ENCODE measurements at regions not wholly inside any gene's neighbourhood (a gene's known extent, or its start where the extent isn't known, plus 50 kb on each side); places are given as distances from the start of the nearest gene placed in this dataset.
"Not testable (repeated sequence)": the region's sequence is repeated elsewhere in the genome, so short reads cannot be mapped to it uniquely, and the experiment has no call there.

DNA sequence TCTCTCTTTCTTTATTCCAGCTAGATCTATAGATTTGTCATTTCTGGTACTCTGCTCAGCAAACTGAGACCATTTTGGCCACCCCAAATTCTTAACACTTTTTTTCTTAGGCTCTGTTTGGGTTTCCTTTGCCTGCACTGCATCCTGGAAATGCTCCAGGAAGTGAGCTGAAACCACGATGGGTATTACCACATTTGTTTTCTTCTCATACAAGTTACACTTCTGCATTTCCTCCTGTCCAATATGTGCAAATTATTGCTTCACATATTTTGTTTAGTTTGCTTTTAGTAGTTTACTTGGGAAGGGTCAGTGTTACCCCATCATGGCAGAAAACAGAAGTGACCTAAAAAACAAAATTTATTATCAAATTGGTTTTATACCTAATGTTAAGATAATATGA, 498.6 kb upstream of the GRIN3A start:
- H3K9me3 Mint-ChIP-seq (ENCODE audit: low read depth): peaks cover 6% of the 10 kb centered on the region
- no peaks in the 10 kb centered on the region for H3K4me1 Mint-ChIP-seq (ENCODE audit: low read depth)
- no peak overlapping the region for H3K4me3 Mint-ChIP-seq (ENCODE audit: low read depth)
- no peak for DNase-seq (ENCODE audit: low spot score, unreplicated experiment)
- TF ChIP-seq, protein P1, sequence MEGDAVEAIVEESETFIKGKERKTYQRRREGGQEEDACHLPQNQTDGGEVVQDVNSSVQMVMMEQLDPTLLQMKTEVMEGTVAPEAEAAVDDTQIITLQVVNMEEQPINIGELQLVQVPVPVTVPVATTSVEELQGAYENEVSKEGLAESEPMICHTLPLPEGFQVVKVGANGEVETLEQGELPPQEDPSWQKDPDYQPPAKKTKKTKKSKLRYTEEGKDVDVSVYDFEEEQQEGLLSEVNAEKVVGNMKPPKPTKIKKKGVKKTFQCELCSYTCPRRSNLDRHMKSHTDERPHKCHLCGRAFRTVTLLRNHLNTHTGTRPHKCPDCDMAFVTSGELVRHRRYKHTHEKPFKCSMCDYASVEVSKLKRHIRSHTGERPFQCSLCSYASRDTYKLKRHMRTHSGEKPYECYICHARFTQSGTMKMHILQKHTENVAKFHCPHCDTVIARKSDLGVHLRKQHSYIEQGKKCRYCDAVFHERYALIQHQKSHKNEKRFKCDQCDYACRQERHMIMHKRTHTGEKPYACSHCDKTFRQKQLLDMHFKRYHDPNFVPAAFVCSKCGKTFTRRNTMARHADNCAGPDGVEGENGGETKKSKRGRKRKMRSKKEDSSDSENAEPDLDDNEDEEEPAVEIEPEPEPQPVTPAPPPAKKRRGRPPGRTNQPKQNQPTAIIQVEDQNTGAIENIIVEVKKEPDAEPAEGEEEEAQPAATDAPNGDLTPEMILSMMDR (IDR thresholded peaks at IDR 0.05; ENCODE audit: unreplicated experiment): no peak
- no peak overlapping the region for H3K27ac Mint-ChIP-seq
- no peaks in the 10 kb centered on the region for H3K36me3 Mint-ChIP-seq (ENCODE audit: insufficient read depth)
- H3K27me3 Mint-ChIP-seq: no peaks in the 10 kb centered on the region

DNA sequence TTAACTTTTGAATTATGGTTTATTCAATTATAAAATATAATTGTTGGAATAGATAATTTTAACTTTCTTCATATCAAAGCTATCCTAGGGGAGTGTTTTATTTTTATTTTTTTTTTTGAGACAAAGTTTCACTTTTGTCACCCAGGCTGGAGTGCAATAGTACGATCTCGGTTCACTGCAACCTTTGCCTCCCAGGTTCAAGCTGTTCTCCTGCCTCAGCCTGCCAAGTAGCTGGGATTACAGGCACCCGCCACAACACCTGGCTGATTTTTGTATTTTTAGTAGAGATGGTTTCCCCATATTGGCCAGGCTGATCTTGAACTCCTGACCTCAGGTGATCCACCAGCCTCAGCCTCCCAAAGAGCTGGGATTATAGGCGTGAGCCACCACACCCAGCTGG, 489.0 kb upstream of the GRIN3A start:
- not testable (repeated sequence) for H3K36me3 Mint-ChIP-seq (ENCODE audit: insufficient read depth); H3K9me3 Mint-ChIP-seq (ENCODE audit: low read depth); H3K4me1 Mint-ChIP-seq (ENCODE audit: low read depth); DNase-seq (ENCODE audit: low spot score, unreplicated experiment); H3K27me3 Mint-ChIP-seq; H3K27ac Mint-ChIP-seq; H3K4me3 Mint-ChIP-seq (ENCODE audit: low read depth)

DNA sequence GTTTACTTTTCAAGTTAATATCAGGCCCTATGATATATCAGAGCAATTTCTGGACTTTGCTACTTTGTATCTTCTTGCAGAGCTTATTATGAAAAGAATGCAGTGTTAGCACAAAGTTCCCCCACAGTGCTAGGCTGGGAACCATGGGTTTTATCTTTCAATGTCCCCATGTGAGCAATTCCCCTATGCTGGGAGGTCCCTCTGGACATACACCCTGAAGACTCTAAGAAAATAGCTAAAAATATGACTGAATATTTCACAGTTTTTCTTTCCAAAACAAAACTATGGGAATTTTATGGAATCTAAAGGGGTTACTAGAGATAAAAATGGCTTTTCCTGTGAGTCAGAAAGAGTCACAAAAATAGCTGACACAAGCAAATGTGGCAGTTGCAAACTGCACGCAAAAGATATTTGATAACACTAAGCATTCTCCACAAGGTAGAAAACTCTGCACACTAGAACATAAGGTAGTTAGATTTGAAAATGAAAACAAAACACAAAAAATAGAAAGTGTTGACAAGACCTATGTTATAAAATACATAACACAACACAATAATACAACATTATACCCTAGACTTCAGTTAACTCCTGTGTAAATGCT, 487.5 kb upstream of the GRIN3A start:
- H3K4me3 Mint-ChIP-seq (ENCODE audit: low read depth): no peak overlapping the region
- no peaks in the 10 kb centered on the region for H3K9me3 Mint-ChIP-seq (ENCODE audit: low read depth)
- no peak overlapping the region for H3K27ac Mint-ChIP-seq
- H3K36me3 Mint-ChIP-seq (ENCODE audit: insufficient read depth): no peaks in the 10 kb centered on the region
- DNase-seq (ENCODE audit: low spot score, unreplicated experiment): no peak
- TF ChIP-seq, protein P1 (IDR thresholded peaks at IDR 0.05; ENCODE audit: unreplicated experiment): no peak
- H3K27me3 Mint-ChIP-seq: no peaks in the 10 kb centered on the region
- peaks cover 7% of the 10 kb centered on the region for H3K4me1 Mint-ChIP-seq (ENCODE audit: low read depth)

DNA sequence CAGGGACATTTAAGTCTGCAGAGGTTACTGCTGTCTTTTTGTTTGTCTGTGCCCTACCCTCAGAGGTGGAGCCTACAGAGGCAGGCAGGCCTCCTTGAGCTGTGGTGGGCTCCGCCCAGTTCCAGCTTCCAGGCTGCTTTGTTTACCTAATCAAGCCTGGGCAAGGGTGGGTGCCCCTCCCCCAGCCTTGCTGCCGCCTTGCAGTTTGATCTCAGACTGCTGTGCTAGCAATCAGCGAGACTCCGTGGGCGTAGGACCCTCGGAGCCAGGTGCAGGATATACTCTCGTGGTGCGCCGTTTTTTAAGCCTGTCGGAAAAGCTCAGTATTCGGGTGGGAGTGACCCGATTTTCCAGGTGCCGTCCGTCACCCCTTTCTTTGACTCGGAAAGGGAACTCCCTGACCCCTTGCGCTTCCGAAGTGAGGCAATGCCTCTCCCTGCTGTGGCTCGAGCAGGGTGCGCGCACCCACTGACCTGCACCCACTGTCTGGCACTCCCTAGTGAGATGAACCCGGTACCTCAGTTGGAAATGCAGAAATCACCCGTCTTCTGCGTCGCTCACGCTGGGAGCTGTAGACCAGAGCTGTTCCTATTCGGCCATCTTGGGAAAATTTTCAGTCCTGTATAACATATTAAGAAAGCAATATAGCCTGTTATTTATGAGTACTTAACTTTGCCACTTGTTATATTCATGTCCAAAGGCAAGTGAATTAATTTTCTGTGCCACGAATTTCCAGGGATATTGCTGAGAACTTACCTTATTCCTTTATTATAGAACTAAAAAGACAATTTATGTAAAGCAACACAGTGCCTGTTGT, 485.1 kb upstream of the GRIN3A start:
- not testable (repeated sequence) for H3K27me3 Mint-ChIP-seq; H3K9me3 Mint-ChIP-seq (ENCODE audit: low read depth); H3K36me3 Mint-ChIP-seq (ENCODE audit: insufficient read depth); H3K4me1 Mint-ChIP-seq (ENCODE audit: low read depth)
- H3K4me3 Mint-ChIP-seq (ENCODE audit: low read depth): peak overlapping the region; percentile 98
- peak overlapping the region; percentile 100 for H3K27ac Mint-ChIP-seq
- DNase-seq (ENCODE audit: low spot score, unreplicated experiment): peak; percentile 33

DNA sequence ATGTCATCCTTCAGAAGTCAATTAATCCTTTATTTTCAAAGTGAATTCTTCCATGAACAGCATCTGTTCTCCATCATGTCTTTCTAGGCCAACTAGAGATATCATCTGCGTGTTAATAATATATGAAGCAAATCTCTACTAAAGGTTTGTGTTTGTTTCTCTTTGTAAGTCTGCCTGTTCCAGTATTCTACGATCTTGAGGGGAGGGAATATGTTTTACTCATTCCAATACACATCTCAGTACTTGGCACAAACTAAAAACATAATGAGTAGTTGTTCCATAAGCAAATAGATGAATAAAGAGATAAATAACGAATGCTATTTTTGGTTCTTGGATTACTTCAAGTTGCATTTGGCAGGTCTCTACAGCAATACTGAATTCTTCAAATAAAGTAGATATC, 470.7 kb upstream of the GRIN3A start:
- TF ChIP-seq, protein P1 (IDR thresholded peaks at IDR 0.05; ENCODE audit: unreplicated experiment): no peak
- Mint-ChIP-seq H3K27me3 (no peaks in the 10 kb centered on the region), H3K27ac (no peak overlapping the region), H3K9me3 (ENCODE audit: low read depth) (no peaks in the 10 kb centered on the region), H3K36me3 (ENCODE audit: insufficient read depth) (no peaks in the 10 kb centered on the region), H3K4me3 (ENCODE audit: low read depth) (no peak overlapping the region), H3K4me1 (ENCODE audit: low read depth) (peaks cover 4% of the 10 kb centered on the region)
- DNase-seq (ENCODE audit: low spot score, unreplicated experiment): no peak

DNA sequence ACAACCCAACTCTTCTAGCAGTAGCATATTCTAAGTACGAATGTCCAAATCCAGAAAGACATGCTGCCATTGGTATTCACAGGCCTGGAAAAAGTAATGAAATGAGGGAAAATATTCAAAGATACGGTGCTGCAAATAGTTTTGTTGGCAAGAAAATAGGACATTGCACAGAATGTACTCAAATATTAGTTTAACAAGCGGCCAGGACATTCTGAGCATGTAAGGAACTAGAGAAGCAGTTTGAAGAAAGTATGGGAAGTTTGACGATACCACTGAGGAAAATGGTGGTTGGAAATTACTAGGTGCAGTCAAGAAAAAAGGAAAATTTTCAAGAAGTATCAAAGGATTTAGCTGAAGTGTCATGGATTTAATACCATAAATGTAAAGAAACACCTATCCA, 468.0 kb upstream of the GRIN3A start:
- H3K4me1 Mint-ChIP-seq (ENCODE audit: low read depth): peaks cover 7% of the 10 kb centered on the region
- DNase-seq (ENCODE audit: low spot score, unreplicated experiment): no peak
- no peaks in the 10 kb centered on the region for H3K9me3 Mint-ChIP-seq (ENCODE audit: low read depth)
- H3K27me3 Mint-ChIP-seq: no peaks in the 10 kb centered on the region
- H3K27ac Mint-ChIP-seq: no peak overlapping the region
- no peaks in the 10 kb centered on the region for H3K36me3 Mint-ChIP-seq (ENCODE audit: insufficient read depth)
- TF ChIP-seq, protein P1 (IDR thresholded peaks at IDR 0.05; ENCODE audit: unreplicated experiment): no peak
- no peak overlapping the region for H3K4me3 Mint-ChIP-seq (ENCODE audit: low read depth)
